WTC11 (cell line): ENCODE measurements at regions not wholly inside any gene's neighbourhood (a gene's known extent, or its start where the extent isn't known, plus 50 kb on each side); places are given as distances from the start of the nearest gene placed in this dataset.

ENCODE experiments used
- ATAC-seq: fragments of 200-7000 bp; cut with Tn5 transposase; 2 replicates; pipeline ENCODE4 v1.10.0; 2021; ENCODE audit warnings: mild to moderate bottlenecking, moderate library complexity
- CTCF ChIA-PET: fragments of 300-600 bp; sonication (Branson Sonifier 250); formaldehyde crosslinking; loops from one replicate; lab custom pipeline; 2021; ENCODE audit warnings: antibody characterized with exemption; lab: Charles Lee
- POLR2A ChIA-PET: fragments of 350-600 bp; sonication (Branson Sonifier 250); formaldehyde crosslinking; loops from one replicate; lab custom pipeline; 2021; ENCODE audit warnings: antibody characterized with exemption; lab: Charles Lee
- DNase-seq: peaks from one replicate; pipeline ENCODE4 v3.0.0; 2021; ENCODE audit warnings: low spot score
- H3K27ac Mint-ChIP-seq: 2 replicates; pipeline ENCODE4 v1.8.0; 2021; ENCODE audit warnings: mixed read lengths
- H3K27me3 Mint-ChIP-seq: 2 replicates; pipeline ENCODE4 v1.8.0; 2021; ENCODE audit warnings: low read depth, mild to moderate bottlenecking, moderate library complexity, mixed read lengths
- H3K36me3 Mint-ChIP-seq: 2 replicates; pipeline ENCODE4 v1.8.0; 2021; ENCODE audit warnings: mixed read lengths
- H3K4me1 Mint-ChIP-seq: 2 replicates; pipeline ENCODE4 v1.8.0; 2022; ENCODE audit warnings: mixed read lengths
- H3K4me3 Mint-ChIP-seq: 2 replicates; pipeline ENCODE4 v1.8.0; 2021; ENCODE audit warnings: mild to moderate bottlenecking, moderate library complexity, mixed read lengths
- H3K9me3 Mint-ChIP-seq: 2 replicates; pipeline ENCODE4 v1.8.0; 2021; ENCODE audit warnings: mixed read lengths
- ATF2 ChIP-seq: sonication (generic); formaldehyde crosslinking; IDR thresholded peaks from 2 replicates; pipeline ENCODE4 v1.8.1; 2022; ENCODE audit warnings: low read depth, missing genetic modification reagents, borderline replicate concordance
- E2F1 ChIP-seq: sonication (generic); formaldehyde crosslinking; IDR thresholded peaks from 2 replicates; pipeline ENCODE4 v1.8.0; 2022; ENCODE audit warnings: mild to moderate bottlenecking, missing genetic modification reagents
- E2F5 ChIP-seq: sonication (generic); formaldehyde crosslinking; IDR thresholded peaks from 2 replicates; pipeline ENCODE4 v1.8.1; 2022; ENCODE audit warnings: mild to moderate bottlenecking, moderate library complexity, missing genetic modification reagents
- ELF4 ChIP-seq: sonication (generic); formaldehyde crosslinking; IDR thresholded peaks from 2 replicates; pipeline ENCODE4 v1.8.1; 2022; ENCODE audit warnings: low read depth, mild to moderate bottlenecking, moderate library complexity, missing genetic modification reagents
- ESRRA ChIP-seq: sonication (generic); formaldehyde crosslinking; IDR thresholded peaks from 2 replicates; pipeline ENCODE4 v1.8.1; 2022; ENCODE audit warnings: mild to moderate bottlenecking, missing genetic modification reagents, borderline replicate concordance
- FOXJ3 ChIP-seq: sonication (generic); formaldehyde crosslinking; IDR thresholded peaks from 2 replicates; pipeline ENCODE4 v1.9.0; 2021; ENCODE audit warnings: missing genetic modification reagents, mild to moderate bottlenecking, borderline replicate concordance
- FOXP1 ChIP-seq: sonication (generic); formaldehyde crosslinking; IDR thresholded peaks from 2 replicates; pipeline ENCODE4 v1.8.0; 2022; ENCODE audit warnings: missing genetic modification reagents, mild to moderate bottlenecking, moderate library complexity, borderline replicate concordance
- GRHL2 ChIP-seq: fragments of 250-450 bp; sonication (Bioruptor Pico); IDR thresholded peaks from 2 replicates; pipeline ENCODE4 v1.8.0; 2022; ENCODE audit warnings: mild to moderate bottlenecking, moderate library complexity; ENCODE audit not compliant: insufficient replicate concordance, severe bottlenecking
- JUN ChIP-seq: sonication (generic); formaldehyde crosslinking; IDR thresholded peaks from 2 replicates; pipeline ENCODE4 v1.8.0; 2023; ENCODE audit warnings: mild to moderate bottlenecking, missing genetic modification reagents
- MLX ChIP-seq: sonication (generic); formaldehyde crosslinking; IDR thresholded peaks from 2 replicates; pipeline ENCODE4 v1.8.1; 2023; ENCODE audit warnings: mild to moderate bottlenecking, missing genetic modification reagents, moderate library complexity
- MYBL2 ChIP-seq: sonication (generic); formaldehyde crosslinking; IDR thresholded peaks from 2 replicates; pipeline ENCODE4 v1.8.1; 2023; ENCODE audit warnings: mild to moderate bottlenecking, moderate library complexity, missing genetic modification reagents
- NFATC4 ChIP-seq: fragments of 250-450 bp; sonication (Bioruptor Pico); IDR thresholded peaks from 2 replicates; pipeline ENCODE4 v1.9.0; 2021; ENCODE audit warnings: mild to moderate bottlenecking
- NFE2L1 ChIP-seq: sonication (generic); formaldehyde crosslinking; IDR thresholded peaks from 2 replicates; pipeline ENCODE4 v1.8.1; 2023; ENCODE audit warnings: missing genetic modification reagents
- NFYB ChIP-seq: sonication (generic); formaldehyde crosslinking; conservative IDR thresholded peaks from 2 replicates; pipeline ENCODE4 v1.8.0; 2022; ENCODE audit warnings: low read depth, missing genetic modification reagents
- NR2C2 ChIP-seq: sonication (generic); formaldehyde crosslinking; IDR thresholded peaks from 2 replicates; pipeline ENCODE4 v1.8.0; 2022; ENCODE audit warnings: mild to moderate bottlenecking, missing genetic modification reagents
- SMAD4 ChIP-seq: sonication (generic); formaldehyde crosslinking; IDR thresholded peaks from 2 replicates; pipeline ENCODE4 v1.8.0; 2022; ENCODE audit warnings: mild to moderate bottlenecking, missing genetic modification reagents
- TP53 ChIP-seq: sonication (generic); formaldehyde crosslinking; IDR thresholded peaks from 2 replicates; pipeline ENCODE4 v1.8.1; 2023; ENCODE audit warnings: mild to moderate bottlenecking, missing genetic modification reagents
- USF1 ChIP-seq: sonication (generic); formaldehyde crosslinking; IDR thresholded peaks from 2 replicates; pipeline ENCODE4 v1.8.0; 2022; ENCODE audit warnings: mild to moderate bottlenecking, missing genetic modification reagents
- ZNF138 ChIP-seq: sonication (generic); formaldehyde crosslinking; conservative IDR thresholded peaks from 2 replicates; pipeline ENCODE4 v1.8.1; 2022; ENCODE audit warnings: mild to moderate bottlenecking, moderate library complexity, missing genetic modification reagents
- ZNF219 ChIP-seq: sonication (generic); formaldehyde crosslinking; IDR thresholded peaks from 2 replicates; pipeline ENCODE4 v1.8.0; 2023; ENCODE audit warnings: missing genetic modification reagents, mild to moderate bottlenecking, borderline replicate concordance
- ZNF416 ChIP-seq: fragments of 250-450 bp; sonication (Bioruptor Pico); IDR thresholded peaks from 2 replicates; pipeline ENCODE4 v1.9.0; 2021; ENCODE audit warnings: mild to moderate bottlenecking, inconsistent platforms
- TF ChIP-seq, protein P1 (sequence below): fragments of 250-450 bp; sonication (Bioruptor Pico); IDR thresholded peaks from 2 replicates; pipeline ENCODE4 v1.9.0; 2021; ENCODE audit warnings: moderate library complexity, mild to moderate bottlenecking, inconsistent platforms, borderline replicate concordance
- TF ChIP-seq, protein P2 (sequence below): fragments of 250-450 bp; sonication (Bioruptor Pico); IDR thresholded peaks from 2 replicates; pipeline ENCODE4 v1.9.0; 2021; ENCODE audit warnings: mild to moderate bottlenecking

DNA sequence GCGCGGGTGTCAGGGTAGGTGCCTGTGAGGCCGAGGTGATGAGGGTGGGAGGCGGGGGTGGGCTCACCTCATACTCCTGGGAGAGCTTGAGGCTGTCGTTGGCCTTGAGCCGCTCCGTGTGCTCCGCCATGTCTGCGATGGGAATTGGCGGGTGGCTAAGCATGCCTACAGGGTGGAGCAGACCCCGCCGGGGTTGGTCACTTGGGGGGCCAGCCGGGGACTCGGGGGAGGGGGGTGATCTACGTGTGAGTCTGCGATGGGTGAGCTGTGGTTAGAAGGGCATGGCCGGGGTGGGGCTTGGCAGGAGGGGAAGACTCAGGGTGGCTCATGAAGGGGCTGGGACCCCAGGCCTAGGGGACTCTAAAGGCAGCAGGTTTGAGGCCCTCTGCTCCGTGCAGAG lies 125.2 kb downstream of the PTPRS start:
- no peak overlapping the region for H3K4me3 Mint-ChIP-seq
- TF ChIP-seq JUN (CRISPR knock-in tag) (no peak), ZNF138 (CRISPR knock-in tag) (no peak), NFYB (CRISPR knock-in tag) (no peak), SMAD4 (CRISPR knock-in tag) (no peak), ESRRA (CRISPR knock-in tag) (no peak), USF1 (CRISPR knock-in tag) (no peak)
- TF ChIP-seq, protein P1, sequence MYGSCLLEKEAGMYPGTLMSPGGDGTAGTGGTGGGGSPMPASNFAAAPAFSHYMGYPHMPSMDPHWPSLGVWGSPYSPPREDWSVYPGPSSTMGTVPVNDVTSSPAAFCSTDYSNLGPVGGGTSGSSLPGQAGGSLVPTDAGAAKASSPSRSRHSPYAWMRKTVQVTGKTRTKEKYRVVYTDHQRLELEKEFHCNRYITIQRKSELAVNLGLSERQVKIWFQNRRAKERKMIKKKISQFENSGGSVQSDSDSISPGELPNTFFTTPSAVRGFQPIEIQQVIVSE (CRISPR knock-in tag) = no peak
- H3K27me3 Mint-ChIP-seq = no peaks in the 10 kb centered on the region
- no peak for DNase-seq
- ChIA-PET CTCF (interaction anchor here (0.7 kb wide), 1 partner anchor 61 kb away, joined by 4 read pairs; no protein-coding TSS in a partner anchor), POLR2A (no interaction called here)
- H3K9me3 Mint-ChIP-seq = peaks cover 10% of the 10 kb centered on the region
- H3K27ac Mint-ChIP-seq = no peak overlapping the region
- no peaks in the 10 kb centered on the region for H3K4me1 Mint-ChIP-seq
- ATAC-seq = no peak
- peaks cover 64% of the 10 kb centered on the region for H3K36me3 Mint-ChIP-seq

DNA sequence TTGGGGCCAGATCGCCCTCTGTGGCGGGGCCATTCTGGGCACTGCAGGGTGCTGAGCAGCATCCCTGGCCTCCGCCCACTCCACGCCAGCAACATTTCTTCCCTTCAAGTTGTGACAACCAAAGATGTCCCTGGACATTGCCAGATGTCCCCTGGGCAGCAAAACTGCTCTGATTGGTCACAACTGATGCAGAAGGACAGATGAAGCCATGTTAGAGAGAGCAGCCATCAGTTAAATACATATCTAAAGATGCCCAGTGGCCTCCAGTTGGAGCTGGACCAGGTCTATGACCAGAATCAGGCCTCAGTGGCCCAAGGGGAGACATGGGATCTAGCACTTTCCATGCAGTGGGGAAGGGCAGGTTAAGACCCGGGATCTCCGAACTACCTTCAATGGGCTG lies 125.7 kb downstream of the PTPRS start:
- H3K9me3 Mint-ChIP-seq = peaks cover 10% of the 10 kb centered on the region
- no peak for TF ChIP-seq TP53 (CRISPR knock-in tag)
- no peaks in the 10 kb centered on the region for H3K27me3 Mint-ChIP-seq
- CTCF ChIA-PET = interaction anchor here (0.7 kb wide), 1 partner anchor 61 kb away, joined by 4 read pairs; no protein-coding TSS in a partner anchor
- DNase-seq (no peak), ATAC-seq (no peak)
- H3K4me3 Mint-ChIP-seq = no peak overlapping the region
- POLR2A ChIA-PET = no interaction called here
- H3K27ac Mint-ChIP-seq = no peak overlapping the region
- H3K4me1 Mint-ChIP-seq = no peaks in the 10 kb centered on the region
- peaks cover 58% of the 10 kb centered on the region for H3K36me3 Mint-ChIP-seq

DNA sequence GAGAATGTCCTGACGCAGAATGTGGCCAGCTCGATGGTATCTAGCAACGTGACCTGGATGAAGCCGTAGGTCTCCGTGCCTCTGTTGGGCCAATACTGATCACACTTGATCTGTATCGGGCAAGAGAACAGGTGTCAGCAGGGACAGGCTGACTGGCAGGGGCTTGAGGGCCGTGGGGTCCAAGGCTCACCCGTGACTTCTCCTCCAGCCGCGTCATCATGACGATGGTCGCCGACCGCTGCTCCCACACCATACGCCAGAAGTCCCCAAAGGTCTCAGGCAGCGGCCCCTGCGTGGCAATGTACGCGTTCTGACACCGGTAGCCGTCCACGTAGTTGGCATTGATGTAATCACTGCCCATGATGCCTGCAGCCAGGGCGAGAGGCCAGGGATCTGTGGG lies 126.2 kb downstream of the PTPRS start:
- DNase-seq (no peak), ATAC-seq (no peak)
- Mint-ChIP-seq H3K36me3 (peaks cover 53% of the 10 kb centered on the region), H3K27me3 (no peaks in the 10 kb centered on the region), H3K4me3 (no peak overlapping the region), H3K27ac (no peak overlapping the region), H3K9me3 (peaks cover 10% of the 10 kb centered on the region), H3K4me1 (no peaks in the 10 kb centered on the region)
- ChIA-PET CTCF (no interaction called here), POLR2A (interaction anchor here (0.5 kb wide), 1 partner anchor 40 kb away, joined by 4 read pairs; no protein-coding TSS in a partner anchor)
- TF ChIP-seq E2F5 (CRISPR knock-in tag) (no peak), MYBL2 (CRISPR knock-in tag) (no peak), NFATC4 (no peak), FOXJ3 (CRISPR knock-in tag) (no peak), ZNF138 (CRISPR knock-in tag) (no peak), E2F1 (CRISPR knock-in tag) (no peak), FOXP1 (CRISPR knock-in tag) (no peak), JUN (CRISPR knock-in tag) (no peak), ZNF219 (CRISPR knock-in tag) (no peak), NFYB (CRISPR knock-in tag) (no peak), GRHL2 (CRISPR knock-in tag) (no peak), ZNF416 (no peak), MLX (CRISPR knock-in tag) (no peak), ATF2 (CRISPR knock-in tag) (no peak), NFE2L1 (CRISPR knock-in tag) (no peak), NR2C2 (CRISPR knock-in tag) (no peak), ELF4 (no peak)
- TF ChIP-seq, protein P2, sequence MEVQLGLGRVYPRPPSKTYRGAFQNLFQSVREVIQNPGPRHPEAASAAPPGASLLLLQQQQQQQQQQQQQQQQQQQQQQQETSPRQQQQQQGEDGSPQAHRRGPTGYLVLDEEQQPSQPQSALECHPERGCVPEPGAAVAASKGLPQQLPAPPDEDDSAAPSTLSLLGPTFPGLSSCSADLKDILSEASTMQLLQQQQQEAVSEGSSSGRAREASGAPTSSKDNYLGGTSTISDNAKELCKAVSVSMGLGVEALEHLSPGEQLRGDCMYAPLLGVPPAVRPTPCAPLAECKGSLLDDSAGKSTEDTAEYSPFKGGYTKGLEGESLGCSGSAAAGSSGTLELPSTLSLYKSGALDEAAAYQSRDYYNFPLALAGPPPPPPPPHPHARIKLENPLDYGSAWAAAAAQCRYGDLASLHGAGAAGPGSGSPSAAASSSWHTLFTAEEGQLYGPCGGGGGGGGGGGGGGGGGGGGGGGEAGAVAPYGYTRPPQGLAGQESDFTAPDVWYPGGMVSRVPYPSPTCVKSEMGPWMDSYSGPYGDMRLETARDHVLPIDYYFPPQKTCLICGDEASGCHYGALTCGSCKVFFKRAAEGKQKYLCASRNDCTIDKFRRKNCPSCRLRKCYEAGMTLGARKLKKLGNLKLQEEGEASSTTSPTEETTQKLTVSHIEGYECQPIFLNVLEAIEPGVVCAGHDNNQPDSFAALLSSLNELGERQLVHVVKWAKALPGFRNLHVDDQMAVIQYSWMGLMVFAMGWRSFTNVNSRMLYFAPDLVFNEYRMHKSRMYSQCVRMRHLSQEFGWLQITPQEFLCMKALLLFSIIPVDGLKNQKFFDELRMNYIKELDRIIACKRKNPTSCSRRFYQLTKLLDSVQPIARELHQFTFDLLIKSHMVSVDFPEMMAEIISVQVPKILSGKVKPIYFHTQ (CRISPR knock-in tag) = no peak
